ENCODE measurements at regions not wholly inside any gene's neighbourhood (a gene's known extent, or its start where the extent isn't known, plus 50 kb on each side); places are given as distances from the start of the nearest gene placed in this dataset.

DNA sequence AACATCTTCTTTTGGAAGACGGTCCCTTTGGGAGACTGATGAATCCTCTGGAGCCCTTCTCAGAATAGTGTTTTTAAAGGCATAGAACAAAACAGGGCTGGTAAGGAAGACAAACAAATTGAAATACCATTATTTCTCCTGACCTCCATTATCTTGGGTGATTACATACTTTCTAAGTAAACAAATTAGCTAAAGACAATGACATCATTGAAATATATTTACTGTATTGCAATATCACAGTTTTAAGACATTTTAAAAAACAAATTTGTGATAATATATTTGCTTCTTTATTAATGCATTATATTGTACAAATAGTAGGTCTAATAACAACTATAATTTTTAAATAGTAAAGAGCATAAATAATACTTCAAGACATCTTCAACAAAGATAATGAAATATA, 152.2 kb upstream of the CDK1 start:
- TF ChIP-seq TCF12 (IDR thresholded peaks at IDR 0.05; ENCODE audit: low read depth) (no peak), EGR1 (IDR thresholded peaks at IDR 0.05) (no peak), TEAD4 (IDR thresholded peaks at IDR 0.05) (no peak), EP300 (IDR thresholded peaks at IDR 0.05; ENCODE audit: borderline replicate concordance) (no peak), RAD21 (IDR thresholded peaks at IDR 0.05; ENCODE audit: low read depth) (no peak), FOXM1 (IDR thresholded peaks at IDR 0.05; ENCODE audit: borderline replicate concordance, low read depth) (no peak), ZBTB7A (IDR thresholded peaks at IDR 0.05; ENCODE audit: low read depth) (no peak), CEBPB (IDR thresholded peaks at IDR 0.05) (no peak)
- TF ChIP-seq, protein P1, sequence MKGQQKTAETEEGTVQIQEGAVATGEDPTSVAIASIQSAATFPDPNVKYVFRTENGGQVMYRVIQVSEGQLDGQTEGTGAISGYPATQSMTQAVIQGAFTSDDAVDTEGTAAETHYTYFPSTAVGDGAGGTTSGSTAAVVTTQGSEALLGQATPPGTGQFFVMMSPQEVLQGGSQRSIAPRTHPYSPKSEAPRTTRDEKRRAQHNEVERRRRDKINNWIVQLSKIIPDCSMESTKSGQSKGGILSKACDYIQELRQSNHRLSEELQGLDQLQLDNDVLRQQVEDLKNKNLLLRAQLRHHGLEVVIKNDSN (IDR thresholded peaks at IDR 0.05) = no peak
- TF ChIP-seq, protein P2, sequence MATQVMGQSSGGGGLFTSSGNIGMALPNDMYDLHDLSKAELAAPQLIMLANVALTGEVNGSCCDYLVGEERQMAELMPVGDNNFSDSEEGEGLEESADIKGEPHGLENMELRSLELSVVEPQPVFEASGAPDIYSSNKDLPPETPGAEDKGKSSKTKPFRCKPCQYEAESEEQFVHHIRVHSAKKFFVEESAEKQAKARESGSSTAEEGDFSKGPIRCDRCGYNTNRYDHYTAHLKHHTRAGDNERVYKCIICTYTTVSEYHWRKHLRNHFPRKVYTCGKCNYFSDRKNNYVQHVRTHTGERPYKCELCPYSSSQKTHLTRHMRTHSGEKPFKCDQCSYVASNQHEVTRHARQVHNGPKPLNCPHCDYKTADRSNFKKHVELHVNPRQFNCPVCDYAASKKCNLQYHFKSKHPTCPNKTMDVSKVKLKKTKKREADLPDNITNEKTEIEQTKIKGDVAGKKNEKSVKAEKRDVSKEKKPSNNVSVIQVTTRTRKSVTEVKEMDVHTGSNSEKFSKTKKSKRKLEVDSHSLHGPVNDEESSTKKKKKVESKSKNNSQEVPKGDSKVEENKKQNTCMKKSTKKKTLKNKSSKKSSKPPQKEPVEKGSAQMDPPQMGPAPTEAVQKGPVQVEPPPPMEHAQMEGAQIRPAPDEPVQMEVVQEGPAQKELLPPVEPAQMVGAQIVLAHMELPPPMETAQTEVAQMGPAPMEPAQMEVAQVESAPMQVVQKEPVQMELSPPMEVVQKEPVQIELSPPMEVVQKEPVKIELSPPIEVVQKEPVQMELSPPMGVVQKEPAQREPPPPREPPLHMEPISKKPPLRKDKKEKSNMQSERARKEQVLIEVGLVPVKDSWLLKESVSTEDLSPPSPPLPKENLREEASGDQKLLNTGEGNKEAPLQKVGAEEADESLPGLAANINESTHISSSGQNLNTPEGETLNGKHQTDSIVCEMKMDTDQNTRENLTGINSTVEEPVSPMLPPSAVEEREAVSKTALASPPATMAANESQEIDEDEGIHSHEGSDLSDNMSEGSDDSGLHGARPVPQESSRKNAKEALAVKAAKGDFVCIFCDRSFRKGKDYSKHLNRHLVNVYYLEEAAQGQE (IDR thresholded peaks at IDR 0.05; ENCODE audit: low read depth) = no peak
- TF ChIP-seq, protein P3, sequence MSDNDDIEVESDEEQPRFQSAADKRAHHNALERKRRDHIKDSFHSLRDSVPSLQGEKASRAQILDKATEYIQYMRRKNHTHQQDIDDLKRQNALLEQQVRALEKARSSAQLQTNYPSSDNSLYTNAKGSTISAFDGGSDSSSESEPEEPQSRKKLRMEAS (IDR thresholded peaks at IDR 0.05) = no peak

DNA sequence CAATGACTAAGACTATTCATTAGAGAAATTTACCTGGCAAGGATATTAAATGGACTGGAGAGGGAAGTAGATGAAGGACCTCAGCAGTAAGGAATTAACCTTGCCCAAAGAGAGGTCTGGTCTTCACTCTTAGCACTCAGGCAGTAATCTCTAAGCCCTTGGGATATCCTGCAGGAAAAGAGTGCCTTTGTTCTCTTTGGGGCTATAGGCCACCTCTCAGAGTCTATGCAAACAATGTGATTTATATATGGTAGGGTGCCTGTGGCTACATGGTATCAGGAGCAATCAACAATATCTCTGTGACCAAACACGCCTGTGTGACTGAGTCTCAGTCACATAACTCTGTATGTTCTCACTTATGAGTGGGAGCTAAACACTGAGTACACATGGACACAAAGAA, 154.7 kb upstream of the CDK1 start:
- TF ChIP-seq RAD21 (IDR thresholded peaks at IDR 0.05; ENCODE audit: low read depth) = no peak
- TF ChIP-seq EP300 (IDR thresholded peaks at IDR 0.05; ENCODE audit: borderline replicate concordance) = no peak
- no peak for TF ChIP-seq ZBTB7A (IDR thresholded peaks at IDR 0.05; ENCODE audit: low read depth)
- TF ChIP-seq TCF12 (IDR thresholded peaks at IDR 0.05; ENCODE audit: low read depth) = no peak
- TF ChIP-seq, protein P2 (IDR thresholded peaks at IDR 0.05; ENCODE audit: low read depth) = no peak
- TF ChIP-seq FOXM1 (IDR thresholded peaks at IDR 0.05; ENCODE audit: borderline replicate concordance, low read depth) = no peak
- TF ChIP-seq YY1 (IDR thresholded peaks at IDR 0.05; ENCODE audit: low read depth) = no peak
- no peak for TF ChIP-seq TAF1 (IDR thresholded peaks at IDR 0.05; ENCODE audit: low read depth)
- no peak for TF ChIP-seq CEBPB (IDR thresholded peaks at IDR 0.05)
- TF ChIP-seq, protein P3 (IDR thresholded peaks at IDR 0.05) = no peak
- TF ChIP-seq NFIC (IDR thresholded peaks at IDR 0.05) = no peak
- TF ChIP-seq EGR1 (IDR thresholded peaks at IDR 0.05) = no peak

DNA sequence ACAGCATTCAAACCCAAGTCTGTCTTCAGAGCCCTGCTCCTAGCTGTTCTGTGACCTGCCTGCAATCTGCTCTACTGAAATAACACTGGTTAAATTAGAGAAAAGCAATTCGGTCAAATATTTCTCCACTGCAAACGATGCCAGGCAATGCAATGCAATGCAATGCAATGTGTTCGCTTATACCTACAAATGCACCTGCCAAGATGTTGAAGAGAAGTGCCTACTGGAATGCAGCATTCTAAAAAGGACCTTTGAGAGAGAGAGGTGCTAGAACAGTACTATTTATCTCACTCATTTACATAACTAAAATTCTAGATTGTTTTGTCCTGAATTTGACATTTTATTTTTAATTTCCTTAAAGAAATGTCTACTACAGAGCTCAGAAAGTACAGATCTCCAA, 157.3 kb upstream of the CDK1 start:
- no peak for TF ChIP-seq TCF12 (IDR thresholded peaks at IDR 0.05; ENCODE audit: low read depth)
- TF ChIP-seq ZBTB7A (IDR thresholded peaks at IDR 0.05; ENCODE audit: low read depth) = no peak
- no peak for TF ChIP-seq TAF1 (IDR thresholded peaks at IDR 0.05; ENCODE audit: low read depth)
- no peak for TF ChIP-seq RAD21 (IDR thresholded peaks at IDR 0.05; ENCODE audit: low read depth)
- no peak for TF ChIP-seq FOXM1 (IDR thresholded peaks at IDR 0.05; ENCODE audit: borderline replicate concordance, low read depth)
- no peak for TF ChIP-seq YY1 (IDR thresholded peaks at IDR 0.05; ENCODE audit: low read depth)
- no peak for TF ChIP-seq CREB1 (IDR thresholded peaks at IDR 0.05; ENCODE audit: low read depth)
- TF ChIP-seq, protein P1 (IDR thresholded peaks at IDR 0.05) = no peak
- TF ChIP-seq TEAD4 (IDR thresholded peaks at IDR 0.05) = no peak
- no peak for TF ChIP-seq CEBPB (IDR thresholded peaks at IDR 0.05)
- TF ChIP-seq, protein P2 (IDR thresholded peaks at IDR 0.05; ENCODE audit: low read depth) = no peak
- no peak for TF ChIP-seq EGR1 (IDR thresholded peaks at IDR 0.05)
- no peak for TF ChIP-seq NFIC (IDR thresholded peaks at IDR 0.05)
- no peak for TF ChIP-seq EP300 (IDR thresholded peaks at IDR 0.05; ENCODE audit: borderline replicate concordance)
- TF ChIP-seq, protein P3 (IDR thresholded peaks at IDR 0.05) = no peak

DNA sequence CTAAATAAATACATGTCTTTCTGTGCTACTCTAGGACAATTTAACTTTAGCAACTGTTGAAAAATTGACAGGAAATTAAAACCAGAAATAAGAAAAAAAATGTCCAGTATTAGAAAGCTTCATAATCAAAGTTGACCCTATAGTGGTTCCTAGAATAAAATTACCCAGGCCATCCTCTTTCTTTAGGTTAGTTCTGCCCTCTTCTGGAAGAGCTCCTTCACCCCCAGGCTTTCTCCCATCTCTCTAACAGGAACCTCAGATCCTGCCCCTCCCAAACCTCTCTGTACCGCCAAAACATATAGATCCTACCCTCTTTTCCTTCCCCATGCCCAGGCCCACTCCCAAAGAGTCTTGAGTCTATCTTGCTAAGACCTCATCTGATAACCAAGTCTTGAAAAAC, 159.4 kb upstream of the CDK1 start:
- TF ChIP-seq TAF1 (IDR thresholded peaks at IDR 0.05; ENCODE audit: low read depth) = no peak
- TF ChIP-seq RAD21 (IDR thresholded peaks at IDR 0.05; ENCODE audit: low read depth) = peak; percentile 41
